ENCODE measurements at regions not wholly inside any gene's neighbourhood (a gene's known extent, or its start where the extent isn't known, plus 50 kb on each side); places are given as distances from the start of the nearest gene placed in this dataset.
A peak's percentile ranks its signal among the peaks of the same experiment; 100 is the strongest.

GRCh38 chrX:39805022-39805421, 292.7 kb downstream of the BCOR start (continued):
- TF ChIP-seq HNF4G (IDR thresholded peaks at IDR 0.05) (no peak), HNF4A (conservative IDR thresholded peaks at IDR 0.05) (no peak)

- 95% methylated on average over 5 of the region's 5 CpGs for WGBS
These were observed 291.9 kb downstream of the BCOR start for GRCh38 chrX:39805825-39806224.

GRCh38 chrX:39808471-39808917, 289.3 kb downstream of the BCOR start:
- 63% methylated on average over 7 of the region's 7 CpGs for WGBS
- no peak overlapping the region for H3K9ac ChIP-seq (ENCODE audit: low read depth in 1 of 2, low read length in 2 of 2)

More at GRCh38 chrX:39805825-39806224, 291.9 kb downstream of the BCOR start:
- no peaks in the 10 kb centered on the region for H3K4me1 ChIP-seq (ENCODE audit: control insufficient read depth in 4 of 4, insufficient read depth in 4 of 4, low read length in 3 of 4)
- H3K9me3 ChIP-seq (ENCODE audit: control insufficient read depth in 4 of 4, low read length in 3 of 4) = no peaks in the 10 kb centered on the region
- no peak overlapping the region for H3K9ac ChIP-seq (ENCODE audit: low read depth in 1 of 2, low read length in 2 of 2)
- DNase-seq (ENCODE audit: low spot score) = no peak
- H3K27ac ChIP-seq (ENCODE audit: low read depth in 1 of 2, low read length in 2 of 2) = no peak overlapping the region
- no peak for TF ChIP-seq ZBTB33 (IDR thresholded peaks at IDR 0.05)
- no peak for TF ChIP-seq TAF1 (conservative IDR thresholded peaks at IDR 0.05)
- no peak for TF ChIP-seq CTCF (IDR thresholded peaks at IDR 0.05; ENCODE audit: low read depth, low read length, missing input control)
- TF ChIP-seq JUND (IDR thresholded peaks at IDR 0.05) = no peak
- no peak for TF ChIP-seq NR2F2 (IDR thresholded peaks at IDR 0.05)
- TF ChIP-seq ATF3 (IDR thresholded peaks at IDR 0.05) = no peak
- TF ChIP-seq HNF4G (IDR thresholded peaks at IDR 0.05) = no peak
- TF ChIP-seq FOXA2 (IDR thresholded peaks at IDR 0.05) = no peak
- no peak overlapping the region for H3K4me3 ChIP-seq (ENCODE audit: low read depth in 1 of 3, low read length in 3 of 3)
- H3K36me3 ChIP-seq (ENCODE audit: control insufficient read depth in 4 of 4, insufficient read depth in 3 of 4, low read depth in 1 of 4, low read length in 3 of 4) = no peaks in the 10 kb centered on the region
- no peaks in the 10 kb centered on the region for H3K27me3 ChIP-seq (ENCODE audit: control insufficient read depth in 4 of 4, insufficient read depth in 4 of 4, low read length in 3 of 4)

More at GRCh38 chrX:39808471-39808917, 289.3 kb downstream of the BCOR start:
- H3K9me3 ChIP-seq (ENCODE audit: control insufficient read depth in 4 of 4, low read length in 3 of 4) = no peaks in the 10 kb centered on the region
- peak overlapping the region in 1 of 2 donors; percentile 46 for H3K27ac ChIP-seq (ENCODE audit: low read depth in 1 of 2, low read length in 2 of 2)
- H3K4me3 ChIP-seq (ENCODE audit: low read depth in 1 of 3, low read length in 3 of 3) = no peak overlapping the region
- H3K27me3 ChIP-seq (ENCODE audit: control insufficient read depth in 4 of 4, insufficient read depth in 4 of 4, low read length in 3 of 4) = no peaks in the 10 kb centered on the region
- no peaks in the 10 kb centered on the region for H3K36me3 ChIP-seq (ENCODE audit: control insufficient read depth in 4 of 4, insufficient read depth in 3 of 4, low read depth in 1 of 4, low read length in 3 of 4)
- TF ChIP-seq CTCF (IDR thresholded peaks at IDR 0.05; ENCODE audit: low read depth, low read length, missing input control) (no peak), NR2F2 (IDR thresholded peaks at IDR 0.05) (peak; percentile 60), HNF4A (conservative IDR thresholded peaks at IDR 0.05) (no peak), ATF3 (IDR thresholded peaks at IDR 0.05) (no peak)
- peaks cover 0 to 4% (median 1%) of the 10 kb centered on the region in 4 donors for H3K4me1 ChIP-seq (ENCODE audit: control insufficient read depth in 4 of 4, insufficient read depth in 4 of 4, low read length in 3 of 4)
- DNase-seq (ENCODE audit: low spot score) = no peak
